ENCODE measurements at regions not wholly inside any gene's neighbourhood (a gene's known extent, or its start where the extent isn't known, plus 50 kb on each side); places are given as distances from the start of the nearest gene placed in this dataset.

- intact Hi-C loops (cut with micrococcal nuclease), result no loop called here
- peaks cover 0 to 2% (median 0%) of the 10 kb centered on the region in 4 donors for H3K4me1 Mint-ChIP-seq
- peaks cover 5 to 11% of the 10 kb centered on the region in 2 donors for H3K27me3 Mint-ChIP-seq
- ChIA-PET POLR2A (ENCODE audit: partially characterized antibody) (no interaction called here), CTCF (ENCODE audit: partially characterized antibody) (no interaction called here)
- H3K4me3 Mint-ChIP-seq, result no peak overlapping the region
- H3K9me3 ChIP-seq (ENCODE audit: control insufficient read depth in 1 of 2, low read length in 2 of 2), result no peaks in the 10 kb centered on the region
- H3K27ac Mint-ChIP-seq, result no peak overlapping the region
- DNase-seq, result no peak
- no peaks in the 10 kb centered on the region for H3K27me3 ChIP-seq (ENCODE audit: insufficient read depth, low read length)
- H3K4me1 ChIP-seq (ENCODE audit: insufficient read depth, low read length), result no peaks in the 10 kb centered on the region
- peaks cover 0 to 31% (median 11%) of the 10 kb centered on the region in 8 donors for H3K9me3 Mint-ChIP-seq
- H3K27ac ChIP-seq (ENCODE audit: low read depth, low read length), result no peak overlapping the region
- H3K36me3 ChIP-seq (ENCODE audit: insufficient read depth, low read length), result no peaks in the 10 kb centered on the region
- no peaks in the 10 kb centered on the region for H3K36me3 Mint-ChIP-seq
- no peak overlapping the region for H3K4me3 ChIP-seq (ENCODE audit: low read length in 2 of 2)
These were observed 164.9 kb upstream of the ZNF618 start for GRCh38 chr9:113711251-113711650.

- intact Hi-C loops (cut with micrococcal nuclease), result no loop called here
- ChIA-PET CTCF (ENCODE audit: partially characterized antibody) (no interaction called here), POLR2A (ENCODE audit: partially characterized antibody) (no interaction called here)
- Mint-ChIP-seq H3K27me3 (peaks cover 5 to 11% of the 10 kb centered on the region in 2 donors), H3K4me3 (no peak overlapping the region), H3K4me1 (peaks cover 0 to 2% (median 0%) of the 10 kb centered on the region in 4 donors), H3K36me3 (no peaks in the 10 kb centered on the region), H3K27ac (no peak overlapping the region), H3K9me3 (peaks cover 0 to 32% (median 14%) of the 10 kb centered on the region in 8 donors)
- Histone ChIP-seq H3K4me3 (ENCODE audit: low read length in 2 of 2) (no peak overlapping the region), H3K4me1 (ENCODE audit: insufficient read depth, low read length) (no peaks in the 10 kb centered on the region), H3K36me3 (ENCODE audit: insufficient read depth, low read length) (no peaks in the 10 kb centered on the region), H3K27me3 (ENCODE audit: insufficient read depth, low read length) (no peaks in the 10 kb centered on the region), H3K9me3 (ENCODE audit: control insufficient read depth in 1 of 2, low read length in 2 of 2) (no peaks in the 10 kb centered on the region), H3K27ac (ENCODE audit: low read depth, low read length) (no peak overlapping the region)
- DNase-seq, result no peak
These were observed 164.1 kb upstream of the ZNF618 start for GRCh38 chr9:113712053-113712452.

GRCh38 chr9:113715086-113715485 is 161.0 kb upstream of the ZNF618 start:
- Histone ChIP-seq H3K36me3 (ENCODE audit: insufficient read depth, low read length) (no peaks in the 10 kb centered on the region), H3K9me3 (ENCODE audit: control insufficient read depth in 1 of 2, low read length in 2 of 2) (no peaks in the 10 kb centered on the region), H3K4me1 (ENCODE audit: insufficient read depth, low read length) (no peaks in the 10 kb centered on the region), H3K4me3 (ENCODE audit: low read length in 2 of 2) (no peak overlapping the region), H3K27ac (ENCODE audit: low read depth, low read length) (no peak overlapping the region), H3K27me3 (ENCODE audit: insufficient read depth, low read length) (no peaks in the 10 kb centered on the region)
- DNase-seq, result no peak
- H3K36me3 Mint-ChIP-seq, result no peaks in the 10 kb centered on the region
- ChIA-PET CTCF (ENCODE audit: partially characterized antibody) (no interaction called here), POLR2A (ENCODE audit: partially characterized antibody) (no interaction called here)
- peaks cover 0 to 21% (median 14%) of the 10 kb centered on the region in 8 donors for H3K9me3 Mint-ChIP-seq
- peaks cover 0 to 2% (median 0%) of the 10 kb centered on the region in 4 donors for H3K4me1 Mint-ChIP-seq
- H3K27me3 Mint-ChIP-seq, result peaks cover 11 to 15% of the 10 kb centered on the region in 2 donors
- intact Hi-C loops (cut with micrococcal nuclease), result no loop called here
- no peak overlapping the region for H3K27ac Mint-ChIP-seq
- H3K4me3 Mint-ChIP-seq, result no peak overlapping the region

GRCh38 chr9:113719919-113720318 is 156.2 kb upstream of the ZNF618 start:
- no peak overlapping the region for H3K4me3 Mint-ChIP-seq
- H3K27ac Mint-ChIP-seq, result no peak overlapping the region
- POLR2A ChIA-PET (ENCODE audit: partially characterized antibody), result no interaction called here
- H3K27me3 Mint-ChIP-seq, result peaks cover 6 to 19% of the 10 kb centered on the region in 2 donors
- H3K36me3 ChIP-seq (ENCODE audit: insufficient read depth, low read length), result no peaks in the 10 kb centered on the region
- intact Hi-C loops (cut with micrococcal nuclease), result no loop called here
- H3K9me3 Mint-ChIP-seq, result peaks cover 0 to 22% (median 11%) of the 10 kb centered on the region in 8 donors
- no peaks in the 10 kb centered on the region for H3K4me1 ChIP-seq (ENCODE audit: insufficient read depth, low read length)
- H3K9me3 ChIP-seq (ENCODE audit: control insufficient read depth in 1 of 2, low read length in 2 of 2), result no peaks in the 10 kb centered on the region
- no peak overlapping the region for H3K4me3 ChIP-seq (ENCODE audit: low read length in 2 of 2)
- H3K36me3 Mint-ChIP-seq, result no peaks in the 10 kb centered on the region
- CTCF ChIA-PET (ENCODE audit: partially characterized antibody), result no interaction called here
- no peak for DNase-seq
- no peaks in the 10 kb centered on the region for H3K27me3 ChIP-seq (ENCODE audit: insufficient read depth, low read length)
- H3K27ac ChIP-seq (ENCODE audit: low read depth, low read length), result no peak overlapping the region
- H3K4me1 Mint-ChIP-seq, result no peaks in the 10 kb centered on the region

- H3K36me3 Mint-ChIP-seq, result no peaks in the 10 kb centered on the region
- Histone ChIP-seq H3K27me3 (ENCODE audit: insufficient read depth, low read length) (no peaks in the 10 kb centered on the region), H3K4me1 (ENCODE audit: insufficient read depth, low read length) (no peaks in the 10 kb centered on the region), H3K4me3 (ENCODE audit: low read length in 2 of 2) (no peak overlapping the region), H3K27ac (ENCODE audit: low read depth, low read length) (no peak overlapping the region), H3K36me3 (ENCODE audit: insufficient read depth, low read length) (no peaks in the 10 kb centered on the region), H3K9me3 (ENCODE audit: control insufficient read depth in 1 of 2, low read length in 2 of 2) (no peaks in the 10 kb centered on the region)
- CTCF ChIA-PET (ENCODE audit: partially characterized antibody), result no interaction called here
- no peak overlapping the region for H3K4me3 Mint-ChIP-seq
- H3K9me3 Mint-ChIP-seq, result peaks cover 0 to 20% (median 10%) of the 10 kb centered on the region in 8 donors
- POLR2A ChIA-PET (ENCODE audit: partially characterized antibody), result no interaction called here
- H3K27ac Mint-ChIP-seq, result no peak overlapping the region
- no peaks in the 10 kb centered on the region for H3K4me1 Mint-ChIP-seq
- intact Hi-C loops (cut with micrococcal nuclease), result no loop called here
- DNase-seq, result no peak
- peaks cover 7 to 19% of the 10 kb centered on the region in 2 donors for H3K27me3 Mint-ChIP-seq
These were observed 155.6 kb upstream of the ZNF618 start for GRCh38 chr9:113720495-113720894.

GRCh38 chr9:113721856-113722255 is 154.3 kb upstream of the ZNF618 start:
- ChIA-PET POLR2A (ENCODE audit: partially characterized antibody) (no interaction called here), CTCF (ENCODE audit: partially characterized antibody) (no interaction called here)
- H3K36me3 Mint-ChIP-seq, result no peaks in the 10 kb centered on the region
- H3K9me3 Mint-ChIP-seq, result peaks cover 0 to 10% (median 2%) of the 10 kb centered on the region in 8 donors
- H3K4me3 Mint-ChIP-seq, result no peak overlapping the region
- H3K36me3 ChIP-seq (ENCODE audit: insufficient read depth, low read length), result no peaks in the 10 kb centered on the region
- H3K4me1 Mint-ChIP-seq, result no peaks in the 10 kb centered on the region
- no peaks in the 10 kb centered on the region for H3K27me3 ChIP-seq (ENCODE audit: insufficient read depth, low read length)
- peaks cover 7 to 19% of the 10 kb centered on the region in 2 donors for H3K27me3 Mint-ChIP-seq
- no peaks in the 10 kb centered on the region for H3K9me3 ChIP-seq (ENCODE audit: control insufficient read depth in 1 of 2, low read length in 2 of 2)
- no peak overlapping the region for H3K4me3 ChIP-seq (ENCODE audit: low read length in 2 of 2)
- no peaks in the 10 kb centered on the region for H3K4me1 ChIP-seq (ENCODE audit: insufficient read depth, low read length)
- no peak for DNase-seq
- intact Hi-C loops (cut with micrococcal nuclease), result no loop called here
- H3K27ac Mint-ChIP-seq, result no peak overlapping the region
- H3K27ac ChIP-seq (ENCODE audit: low read depth, low read length), result no peak overlapping the region

- Histone ChIP-seq H3K4me3 (ENCODE audit: low read length in 2 of 2) (no peak overlapping the region), H3K27me3 (ENCODE audit: insufficient read depth, low read length) (no peaks in the 10 kb centered on the region), H3K36me3 (ENCODE audit: insufficient read depth, low read length) (no peaks in the 10 kb centered on the region), H3K27ac (ENCODE audit: low read depth, low read length) (no peak overlapping the region), H3K4me1 (ENCODE audit: insufficient read depth, low read length) (no peaks in the 10 kb centered on the region), H3K9me3 (ENCODE audit: control insufficient read depth in 1 of 2, low read length in 2 of 2) (no peaks in the 10 kb centered on the region)
- Mint-ChIP-seq H3K4me1 (no peaks in the 10 kb centered on the region), H3K9me3 (peaks cover 0 to 11% (median 6%) of the 10 kb centered on the region in 8 donors), H3K36me3 (no peaks in the 10 kb centered on the region), H3K27ac (no peak overlapping the region), H3K4me3 (no peak overlapping the region), H3K27me3 (peaks cover 5 to 14% of the 10 kb centered on the region in 2 donors)
- ChIA-PET CTCF (ENCODE audit: partially characterized antibody) (no interaction called here), POLR2A (ENCODE audit: partially characterized antibody) (no interaction called here)
- intact Hi-C loops (cut with micrococcal nuclease), result no loop called here
- no peak for DNase-seq
These were observed 151.9 kb upstream of the ZNF618 start for GRCh38 chr9:113724202-113724601.

GRCh38 chr9:113728989-113729388 is 147.1 kb upstream of the ZNF618 start:
- Mint-ChIP-seq H3K36me3 (peaks cover 0 to 7% of the 10 kb centered on the region in 2 donors), H3K27me3 (peaks cover 14% of the 10 kb centered on the region in 2 donors), H3K9me3 (peaks cover 5 to 41% (median 35%) of the 10 kb centered on the region in 8 donors), H3K27ac (no peak overlapping the region), H3K4me3 (no peak overlapping the region), H3K4me1 (no peaks in the 10 kb centered on the region)
- no peaks in the 10 kb centered on the region for H3K27me3 ChIP-seq (ENCODE audit: insufficient read depth, low read length)
- DNase-seq, result no peak
- no peak overlapping the region for H3K4me3 ChIP-seq (ENCODE audit: low read length in 2 of 2)
- ChIA-PET CTCF (ENCODE audit: partially characterized antibody) (no interaction called here), POLR2A (ENCODE audit: partially characterized antibody) (no interaction called here)
- H3K36me3 ChIP-seq (ENCODE audit: insufficient read depth, low read length), result no peaks in the 10 kb centered on the region
- intact Hi-C loops (cut with micrococcal nuclease), result no loop called here
- H3K4me1 ChIP-seq (ENCODE audit: insufficient read depth, low read length), result no peaks in the 10 kb centered on the region
- H3K9me3 ChIP-seq (ENCODE audit: control insufficient read depth in 1 of 2, low read length in 2 of 2), result no peaks in the 10 kb centered on the region
- no peak overlapping the region for H3K27ac ChIP-seq (ENCODE audit: low read depth, low read length)
